ENCODE measurements at regions not wholly inside any gene's neighbourhood (a gene's known extent, or its start where the extent isn't known, plus 50 kb on each side); places are given as distances from the start of the nearest gene placed in this dataset.

- DNase-seq = no peak
- H3K4me2 ChIP-seq (ENCODE audit: low read depth, low read length) = no peak overlapping the region
- H4K20me1 ChIP-seq (ENCODE audit: insufficient read depth, low read length) = no peaks in the 10 kb centered on the region
- H3K9me2 ChIP-seq (replicated peaks; ENCODE audit: insufficient read depth, low read length) = no peaks in the 10 kb centered on the region
- no peaks in the 10 kb centered on the region for H3K36me3 ChIP-seq (replicated peaks; ENCODE audit: insufficient read depth, low read length)
- TF ChIP-seq CTCF (IDR thresholded peaks at IDR 0.05; ENCODE audit: low read length) (no peak), EZH2phosphoT487 (IDR thresholded peaks at IDR 0.05; ENCODE audit: low read length) (no peak), EZH2 (optimal IDR thresholded peaks at IDR 0.05; ENCODE audit: low read depth, low read length) (no peak)
- no peak overlapping the region for H3K9ac ChIP-seq (ENCODE audit: low read length)
- no peak overlapping the region for H3K4me3 ChIP-seq (ENCODE audit: low read length)
- no peaks in the 10 kb centered on the region for H3K27me3 ChIP-seq (replicated peaks; ENCODE audit: insufficient read depth, low read length)
- H3K9me3 ChIP-seq (replicated peaks; ENCODE audit: insufficient read depth, low read length) = no peaks in the 10 kb centered on the region
- no peak overlapping the region for H2AFZ ChIP-seq (ENCODE audit: low read length)
- no peaks in the 10 kb centered on the region for H3K4me1 ChIP-seq (ENCODE audit: low read length)
- H3F3A ChIP-seq (ENCODE audit: insufficient read depth, low read length) = no peaks in the 10 kb centered on the region
- no peak overlapping the region for H3K27ac ChIP-seq (ENCODE audit: low read length)
- no peaks in the 10 kb centered on the region for H3K79me2 ChIP-seq (ENCODE audit: low read length)
Observed at GRCh38 chr6:115456848-115457247, 603.8 kb downstream of the FRK start.

GRCh38 chr6:115443825-115444478 lies 616.7 kb downstream of the FRK start:
- no peak overlapping the region for H2AFZ ChIP-seq (ENCODE audit: low read length)
- H3K27ac ChIP-seq (ENCODE audit: low read length) = no peak overlapping the region
- no peaks in the 10 kb centered on the region for H3K27me3 ChIP-seq (replicated peaks; ENCODE audit: insufficient read depth, low read length)
- no peaks in the 10 kb centered on the region for H4K20me1 ChIP-seq (ENCODE audit: insufficient read depth, low read length)
- no peaks in the 10 kb centered on the region for H3F3A ChIP-seq (ENCODE audit: insufficient read depth, low read length)
- no peak overlapping the region for H3K4me3 ChIP-seq (ENCODE audit: low read length)
- H3K9me2 ChIP-seq (replicated peaks; ENCODE audit: insufficient read depth, low read length) = no peaks in the 10 kb centered on the region
- no peaks in the 10 kb centered on the region for H3K9me3 ChIP-seq (replicated peaks; ENCODE audit: insufficient read depth, low read length)
- no peaks in the 10 kb centered on the region for H3K4me1 ChIP-seq (ENCODE audit: low read length)
- no peak overlapping the region for H3K9ac ChIP-seq (ENCODE audit: low read length)
- no peaks in the 10 kb centered on the region for H3K36me3 ChIP-seq (replicated peaks; ENCODE audit: insufficient read depth, low read length)
- TF ChIP-seq EZH2phosphoT487 (IDR thresholded peaks at IDR 0.05; ENCODE audit: low read length) (no peak), EZH2 (optimal IDR thresholded peaks at IDR 0.05; ENCODE audit: low read depth, low read length) (no peak), CTCF (IDR thresholded peaks at IDR 0.05; ENCODE audit: low read length) (no peak)
- no peak for DNase-seq
- H3K4me2 ChIP-seq (ENCODE audit: low read depth, low read length) = no peak overlapping the region
- no peaks in the 10 kb centered on the region for H3K79me2 ChIP-seq (ENCODE audit: low read length)

GRCh38 chr6:115442323-115442722 lies 618.4 kb downstream of the FRK start:
- Histone ChIP-seq H3K36me3 (replicated peaks; ENCODE audit: insufficient read depth, low read length) (no peaks in the 10 kb centered on the region), H3K4me1 (ENCODE audit: low read length) (no peaks in the 10 kb centered on the region), H2AFZ (ENCODE audit: low read length) (no peak overlapping the region), H3F3A (ENCODE audit: insufficient read depth, low read length) (no peaks in the 10 kb centered on the region), H3K79me2 (ENCODE audit: low read length) (no peaks in the 10 kb centered on the region), H3K4me3 (ENCODE audit: low read length) (no peak overlapping the region), H4K20me1 (ENCODE audit: insufficient read depth, low read length) (no peaks in the 10 kb centered on the region), H3K4me2 (ENCODE audit: low read depth, low read length) (no peak overlapping the region), H3K9me3 (replicated peaks; ENCODE audit: insufficient read depth, low read length) (no peaks in the 10 kb centered on the region), H3K9ac (ENCODE audit: low read length) (no peak overlapping the region), H3K27me3 (replicated peaks; ENCODE audit: insufficient read depth, low read length) (no peaks in the 10 kb centered on the region), H3K9me2 (replicated peaks; ENCODE audit: insufficient read depth, low read length) (no peaks in the 10 kb centered on the region), H3K27ac (ENCODE audit: low read length) (no peak overlapping the region)
- TF ChIP-seq EZH2phosphoT487 (IDR thresholded peaks at IDR 0.05; ENCODE audit: low read length) (no peak), EZH2 (optimal IDR thresholded peaks at IDR 0.05; ENCODE audit: low read depth, low read length) (no peak), CTCF (IDR thresholded peaks at IDR 0.05; ENCODE audit: low read length) (no peak)
- DNase-seq = no peak
